ENCODE measurements at regions not wholly inside any gene's neighbourhood (a gene's known extent, or its start where the extent isn't known, plus 50 kb on each side); places are given as distances from the start of the nearest gene placed in this dataset.
"Not testable (repeated sequence)": the region's sequence is repeated elsewhere in the genome, so short reads cannot be mapped to it uniquely, and the experiment has no call there.

- TF ChIP-seq, protein P1, sequence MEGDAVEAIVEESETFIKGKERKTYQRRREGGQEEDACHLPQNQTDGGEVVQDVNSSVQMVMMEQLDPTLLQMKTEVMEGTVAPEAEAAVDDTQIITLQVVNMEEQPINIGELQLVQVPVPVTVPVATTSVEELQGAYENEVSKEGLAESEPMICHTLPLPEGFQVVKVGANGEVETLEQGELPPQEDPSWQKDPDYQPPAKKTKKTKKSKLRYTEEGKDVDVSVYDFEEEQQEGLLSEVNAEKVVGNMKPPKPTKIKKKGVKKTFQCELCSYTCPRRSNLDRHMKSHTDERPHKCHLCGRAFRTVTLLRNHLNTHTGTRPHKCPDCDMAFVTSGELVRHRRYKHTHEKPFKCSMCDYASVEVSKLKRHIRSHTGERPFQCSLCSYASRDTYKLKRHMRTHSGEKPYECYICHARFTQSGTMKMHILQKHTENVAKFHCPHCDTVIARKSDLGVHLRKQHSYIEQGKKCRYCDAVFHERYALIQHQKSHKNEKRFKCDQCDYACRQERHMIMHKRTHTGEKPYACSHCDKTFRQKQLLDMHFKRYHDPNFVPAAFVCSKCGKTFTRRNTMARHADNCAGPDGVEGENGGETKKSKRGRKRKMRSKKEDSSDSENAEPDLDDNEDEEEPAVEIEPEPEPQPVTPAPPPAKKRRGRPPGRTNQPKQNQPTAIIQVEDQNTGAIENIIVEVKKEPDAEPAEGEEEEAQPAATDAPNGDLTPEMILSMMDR (IDR thresholded peaks at IDR 0.05; ENCODE audit: extremely low read depth, insufficient read depth, missing control alignments) = no peak
- DNase-seq (ENCODE audit: low spot score) = no peak
- in situ Hi-C loops (cut with MboI; ENCODE audit: low pct_unique_long_range_greater_than_20kb, low sequenced_read_pairs, unreplicated experiment) = no loop called here
Measured at GRCh38 chrX:1815456-1816175, 200.8 kb downstream of the ASMT start.

- in situ Hi-C loops (cut with MboI; ENCODE audit: low pct_unique_long_range_greater_than_20kb, low sequenced_read_pairs, unreplicated experiment); DNase-seq (ENCODE audit: low spot score): not testable (repeated sequence)
Measured at GRCh38 chrX:1816387-1816982, 201.6 kb downstream of the ASMT start.

DNA sequence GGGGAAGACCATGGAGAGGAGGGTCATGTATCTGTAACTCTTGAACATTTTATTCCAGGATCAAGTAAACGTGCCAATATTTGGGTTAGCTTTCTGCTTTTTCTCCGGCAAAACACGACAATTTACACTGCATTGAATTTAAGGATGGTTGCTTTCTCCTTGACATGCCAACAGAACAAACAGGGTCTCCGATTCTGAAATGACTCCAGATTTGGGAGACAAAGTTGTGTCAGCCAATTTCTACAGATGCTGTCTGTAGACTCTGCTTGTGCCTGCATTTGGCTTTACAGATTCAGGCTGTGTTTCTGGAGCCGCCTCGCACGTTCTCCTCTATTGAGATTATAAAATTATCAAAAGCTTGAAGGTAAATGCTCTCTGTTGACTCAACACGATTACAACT lies 207.0 kb downstream of the ASMT start:
- no peak for DNase-seq (ENCODE audit: low spot score)
- TF ChIP-seq, protein P1 (IDR thresholded peaks at IDR 0.05; ENCODE audit: extremely low read depth, insufficient read depth, missing control alignments) = no peak
- in situ Hi-C loops (cut with MboI; ENCODE audit: low pct_unique_long_range_greater_than_20kb, low sequenced_read_pairs, unreplicated experiment) = no loop called here

GRCh38 chrX:1824855-1825254 lies 210.0 kb downstream of the ASMT start:
- DNase-seq (ENCODE audit: low spot score) = no peak
- in situ Hi-C loops (cut with MboI; ENCODE audit: low pct_unique_long_range_greater_than_20kb, low sequenced_read_pairs, unreplicated experiment) = no loop called here

GRCh38 chrX:1833656-1834360 lies 218.9 kb downstream of the ASMT start:
- in situ Hi-C loops (cut with MboI; ENCODE audit: low pct_unique_long_range_greater_than_20kb, low sequenced_read_pairs, unreplicated experiment) = no loop called here
- TF ChIP-seq, protein P1 (IDR thresholded peaks at IDR 0.05; ENCODE audit: extremely low read depth, insufficient read depth, missing control alignments) = no peak
- DNase-seq (ENCODE audit: low spot score) = no peak

More at GRCh38 chrX:1824855-1825254, 210.0 kb downstream of the ASMT start:
- TF ChIP-seq, protein P1 (IDR thresholded peaks at IDR 0.05; ENCODE audit: extremely low read depth, insufficient read depth, missing control alignments) = no peak

GRCh38 chrX:1835056-1835455 lies 220.2 kb downstream of the ASMT start:
- in situ Hi-C loops (cut with MboI; ENCODE audit: low pct_unique_long_range_greater_than_20kb, low sequenced_read_pairs, unreplicated experiment) = no loop called here
- TF ChIP-seq, protein P1 (IDR thresholded peaks at IDR 0.05; ENCODE audit: extremely low read depth, insufficient read depth, missing control alignments) = no peak

GRCh38 chrX:1836683-1837082 lies 221.8 kb downstream of the ASMT start:
- DNase-seq (ENCODE audit: low spot score) = no peak
- in situ Hi-C loops (cut with MboI; ENCODE audit: low pct_unique_long_range_greater_than_20kb, low sequenced_read_pairs, unreplicated experiment) = no loop called here
- TF ChIP-seq, protein P1 (IDR thresholded peaks at IDR 0.05; ENCODE audit: extremely low read depth, insufficient read depth, missing control alignments) = no peak

More at GRCh38 chrX:1835056-1835455, 220.2 kb downstream of the ASMT start:
- no peak for DNase-seq (ENCODE audit: low spot score)

Measured in GM13977 (cell line).